Thyroid gland (tissue), 4 donors: ENCODE measurements at regions not wholly inside any gene's neighbourhood (a gene's known extent, or its start where the extent isn't known, plus 50 kb on each side); places are given as distances from the start of the nearest gene placed in this dataset.

Experiments used
- DNase-seq, 2 donors: peaks; one replicate each; pipeline ENCODE4 v3.0.0-alpha.2; 2019
- H3K27ac ChIP-seq, 3 donors: fragments of 200-600 bp; sonication (generic); 1 replicate in 2 of 3; 2 replicates in 1 of 3; pipeline ENCODE4 v1.5.1; 2016 to 2019; ENCODE audit warnings: mild to moderate bottlenecking in 1 of 3, moderate library complexity in 1 of 3
- H3K27me3 ChIP-seq: fragments of 200-600 bp; sonication (generic); one replicate; pipeline ENCODE4 v1.5.1; 2019
- H3K36me3 ChIP-seq, 2 donors: fragments of 200-600 bp; sonication (generic); one replicate each; pipeline ENCODE4 v1.5.1; 2016 to 2019
- H3K4me1 ChIP-seq, 2 donors: fragments of 200-600 bp; sonication (generic); one replicate each; pipeline ENCODE4 v1.5.1; 2017 to 2019
- H3K4me3 ChIP-seq, 3 donors: fragments of 200-600 bp; sonication (generic); replicated peaks in 1 of 3; 1 replicate in 2 of 3; 2 replicates in 1 of 3; pipeline ENCODE4 v1.5.1; 2016; ENCODE audit warnings: mild to moderate bottlenecking in 1 of 3
- H3K9me3 ChIP-seq: fragments of 200-600 bp; sonication (generic); one replicate; pipeline ENCODE4 v1.5.1; 2017
- POLR2A ChIP-seq, 2 donors: fragments of 450-650 bp; IDR thresholded peaks; one replicate each; pipeline ENCODE4 v1.6.1; 2017; ENCODE audit warnings: antibody characterized with exemption in 2 of 2, mild to moderate bottlenecking in 2 of 2, moderate library complexity in 1 of 2
- WGBS, 2 donors: methylation state at CpG; one replicate each; pipeline ENCODE4 v1.1.5; 2017; 5-methylcytosine and 5-hydroxymethylcytosine counted together
- intact Hi-C: fragments of 100-400 bp; cut with DNase I; formaldehyde crosslinking; loops from one replicate; pipeline ENCODE4 v1.15.1; 2023
- TF ChIP-seq, protein P1 (sequence below), 6 experiments: fragments of 200-600 bp in 3 of 6; fragments of 450-650 bp in 3 of 6; sonication (generic) in 3 of 6; IDR thresholded peaks; one replicate each; pipeline ENCODE4 v1.5.1; 2016 to 2019; ENCODE audit warnings: antibody characterized with exemption in 6 of 6, mild to moderate bottlenecking in 2 of 6, inconsistent platforms in 1 of 6, moderate library complexity in 1 of 6

DNA sequence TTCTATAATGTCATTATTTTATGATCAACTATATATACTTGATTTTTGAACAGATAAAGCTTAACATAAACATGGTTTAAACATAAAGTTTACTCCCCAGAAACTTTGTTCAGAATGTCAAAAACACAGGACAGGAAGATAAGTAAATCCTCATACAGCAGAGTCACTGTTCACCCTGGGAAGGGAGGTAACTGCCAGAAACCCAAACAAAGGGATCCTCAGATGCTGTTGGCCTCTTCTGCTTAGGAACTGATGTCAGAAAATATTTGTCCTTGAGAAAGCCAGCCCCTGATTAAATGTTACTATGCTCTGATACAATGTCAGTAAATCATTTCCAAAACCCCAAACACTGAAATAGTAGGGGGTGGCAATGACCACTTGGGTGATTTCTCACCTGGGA lies 185.3 kb downstream of the TJP1 start:
- DNase-seq, result no peak
- Histone ChIP-seq H3K36me3 (no peaks in the 10 kb centered on the region), H3K27ac (no peak overlapping the region), H3K4me1 (peaks cover 4 to 12% of the 10 kb centered on the region in 2 donors), H3K27me3 (no peaks in the 10 kb centered on the region), H3K4me3 (no peak overlapping the region), H3K9me3 (no peaks in the 10 kb centered on the region)
- intact Hi-C loops, result no loop called here
- TF ChIP-seq, protein P1, sequence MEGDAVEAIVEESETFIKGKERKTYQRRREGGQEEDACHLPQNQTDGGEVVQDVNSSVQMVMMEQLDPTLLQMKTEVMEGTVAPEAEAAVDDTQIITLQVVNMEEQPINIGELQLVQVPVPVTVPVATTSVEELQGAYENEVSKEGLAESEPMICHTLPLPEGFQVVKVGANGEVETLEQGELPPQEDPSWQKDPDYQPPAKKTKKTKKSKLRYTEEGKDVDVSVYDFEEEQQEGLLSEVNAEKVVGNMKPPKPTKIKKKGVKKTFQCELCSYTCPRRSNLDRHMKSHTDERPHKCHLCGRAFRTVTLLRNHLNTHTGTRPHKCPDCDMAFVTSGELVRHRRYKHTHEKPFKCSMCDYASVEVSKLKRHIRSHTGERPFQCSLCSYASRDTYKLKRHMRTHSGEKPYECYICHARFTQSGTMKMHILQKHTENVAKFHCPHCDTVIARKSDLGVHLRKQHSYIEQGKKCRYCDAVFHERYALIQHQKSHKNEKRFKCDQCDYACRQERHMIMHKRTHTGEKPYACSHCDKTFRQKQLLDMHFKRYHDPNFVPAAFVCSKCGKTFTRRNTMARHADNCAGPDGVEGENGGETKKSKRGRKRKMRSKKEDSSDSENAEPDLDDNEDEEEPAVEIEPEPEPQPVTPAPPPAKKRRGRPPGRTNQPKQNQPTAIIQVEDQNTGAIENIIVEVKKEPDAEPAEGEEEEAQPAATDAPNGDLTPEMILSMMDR (IDR thresholded peaks at IDR 0.05), result no peak
- TF ChIP-seq POLR2A (IDR thresholded peaks at IDR 0.05), result no peak

DNA sequence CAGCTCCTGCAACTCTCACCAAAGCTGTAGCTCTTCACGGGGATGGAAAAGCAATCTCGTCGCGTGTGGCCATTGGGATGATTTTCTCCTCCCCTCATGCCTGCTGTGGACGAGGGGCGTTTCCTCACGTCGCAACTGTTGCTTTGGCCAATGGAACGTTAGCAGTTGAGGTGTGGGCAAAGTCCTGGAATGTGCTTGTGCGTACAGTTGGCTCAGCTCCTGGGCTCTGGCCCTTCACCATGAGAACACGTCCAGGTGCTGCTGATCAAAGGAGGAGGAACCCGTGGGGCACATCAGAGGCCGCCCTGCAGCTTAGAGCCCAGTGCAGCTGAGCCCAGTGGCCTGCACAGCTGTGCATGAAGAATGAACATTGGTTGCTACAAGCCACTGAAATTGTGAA lies 186.1 kb downstream of the TJP1 start:
- TF ChIP-seq, protein P1 (IDR thresholded peaks at IDR 0.05), result no peak
- no peak for TF ChIP-seq POLR2A (IDR thresholded peaks at IDR 0.05)
- Histone ChIP-seq H3K27ac (peak overlapping the region in 1 of 3 donors; percentile 66), H3K4me3 (no peak overlapping the region), H3K4me1 (peaks cover 4 to 12% of the 10 kb centered on the region in 2 donors), H3K27me3 (no peaks in the 10 kb centered on the region), H3K9me3 (no peaks in the 10 kb centered on the region), H3K36me3 (no peaks in the 10 kb centered on the region)
- intact Hi-C loops, result no loop called here
- 25 to 44% methylated on average over 10 to 13 of the region's 13 CpGs for WGBS, 2 donors
- peak; percentile 90 to 92 for DNase-seq

DNA sequence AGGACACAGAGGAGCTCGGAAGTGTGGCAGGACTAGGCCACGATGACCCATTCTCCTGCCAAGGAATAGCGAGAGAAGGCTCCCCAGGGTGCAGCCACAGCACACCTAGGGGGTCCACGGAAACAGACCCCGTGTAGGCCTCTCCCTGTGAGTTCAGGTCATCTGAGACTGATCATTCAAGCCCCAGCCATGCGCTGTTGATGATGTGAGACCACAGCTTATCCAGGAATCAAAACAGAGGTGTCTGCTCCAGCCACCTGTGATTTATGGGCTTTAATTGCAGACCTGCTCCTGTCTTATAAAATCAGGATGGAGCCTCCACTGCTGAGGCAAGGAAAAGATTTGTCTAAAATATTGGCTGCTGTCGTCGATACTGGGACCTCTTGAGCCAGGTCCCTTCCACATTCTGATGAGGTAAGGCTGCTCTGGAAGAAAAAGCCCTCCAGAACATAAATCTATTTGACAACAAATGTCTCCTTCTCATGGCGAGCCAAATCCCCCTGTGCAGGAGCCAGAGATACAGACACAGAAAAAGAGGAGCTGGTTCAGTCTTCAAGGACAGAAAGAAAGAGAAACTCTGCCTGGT lies 186.7 kb downstream of the TJP1 start:
- 67 to 71% methylated on average over 6 to 9 of the region's 9 CpGs for WGBS, 2 donors

DNA sequence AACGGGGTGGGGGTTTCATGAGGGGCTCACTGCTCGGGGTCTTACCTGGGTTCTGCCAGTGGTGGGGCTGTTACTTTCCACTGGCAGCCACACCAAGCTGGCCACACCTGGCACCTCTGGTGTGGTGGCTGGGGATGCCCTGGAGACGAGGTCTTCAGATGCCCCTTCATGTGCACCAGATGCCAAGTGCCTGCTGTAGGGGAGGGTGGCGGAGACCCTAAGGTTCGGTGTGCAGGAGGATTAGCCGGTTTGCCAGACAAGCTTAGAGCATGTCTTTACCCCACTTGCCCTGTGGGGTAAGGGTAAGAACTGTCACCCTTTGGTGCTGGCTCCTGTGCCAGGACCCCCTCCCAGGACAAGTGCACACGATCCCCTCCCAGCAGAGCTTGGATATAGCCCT lies 188.3 kb downstream of the TJP1 start:
- TF ChIP-seq, protein P1 (IDR thresholded peaks at IDR 0.05), result no peak
- TF ChIP-seq POLR2A (IDR thresholded peaks at IDR 0.05), result no peak
- H3K9me3 ChIP-seq, result no peaks in the 10 kb centered on the region
- no peaks in the 10 kb centered on the region for H3K36me3 ChIP-seq
- no peak for DNase-seq
- intact Hi-C loops, result no loop called here
- H3K4me1 ChIP-seq, result peaks cover 4 to 12% of the 10 kb centered on the region in 2 donors
- no peaks in the 10 kb centered on the region for H3K27me3 ChIP-seq
- WGBS, 2 donors, result 88 to 93% methylated on average over 7 of the region's 7 CpGs
- no peak overlapping the region for H3K4me3 ChIP-seq
- H3K27ac ChIP-seq, result no peak overlapping the region

More for the DNA sequence above, 186.7 kb downstream of the TJP1 start:
- Histone ChIP-seq H3K27me3 (no peaks in the 10 kb centered on the region), H3K4me3 (no peak overlapping the region), H3K9me3 (no peaks in the 10 kb centered on the region), H3K4me1 (peaks cover 4 to 12% of the 10 kb centered on the region in 2 donors), H3K36me3 (no peaks in the 10 kb centered on the region), H3K27ac (peak overlapping the region in 1 of 3 donors; percentile 66)
- DNase-seq, result no peak
- intact Hi-C loops, result no loop called here
- TF ChIP-seq, protein P1 (IDR thresholded peaks at IDR 0.05), result no peak
- TF ChIP-seq POLR2A (IDR thresholded peaks at IDR 0.05), result no peak

DNA sequence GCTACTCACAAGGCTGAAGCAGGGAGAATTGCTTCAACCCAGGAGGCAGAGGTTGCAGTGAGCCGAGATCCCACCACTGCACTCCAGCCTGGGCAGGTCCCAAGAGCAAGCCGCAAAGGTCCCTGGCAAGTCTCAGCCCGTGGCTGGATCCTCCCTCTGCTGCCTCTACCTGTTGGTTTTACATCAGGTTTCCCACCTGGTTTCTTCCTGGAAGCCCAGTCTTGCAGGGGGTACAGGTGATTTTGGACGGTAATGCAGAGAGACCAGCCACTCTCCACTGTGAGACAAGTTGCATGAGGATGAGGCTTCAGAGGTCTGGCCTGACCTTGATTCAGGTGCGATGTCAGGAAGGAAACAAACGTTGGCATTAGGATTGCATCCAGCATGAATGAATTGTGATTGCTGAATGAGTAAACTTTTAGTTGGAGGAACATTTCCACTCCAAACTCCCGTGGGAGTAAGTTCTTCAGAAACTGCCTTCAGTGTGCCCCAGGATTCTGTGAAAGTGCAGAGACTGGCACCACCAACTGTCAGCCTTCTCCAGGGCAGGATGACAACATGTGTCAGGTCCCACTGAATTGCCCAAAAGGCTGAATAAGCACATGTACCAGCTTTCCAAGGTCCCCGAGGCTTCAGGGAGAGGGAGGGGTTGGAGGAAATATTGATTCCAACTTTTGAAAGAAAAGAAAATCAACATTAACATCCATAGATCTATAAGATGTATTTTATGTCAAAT lies 189.4 kb downstream of the TJP1 start:
- H3K27ac ChIP-seq, result no peak overlapping the region
- intact Hi-C loops, result no loop called here
- 78% methylated on average over 6 to 8 of the region's 8 CpGs for WGBS, 2 donors
- H3K27me3 ChIP-seq, result no peaks in the 10 kb centered on the region
- TF ChIP-seq, protein P1 (IDR thresholded peaks at IDR 0.05), result no peak
- no peak for TF ChIP-seq POLR2A (IDR thresholded peaks at IDR 0.05)
- no peaks in the 10 kb centered on the region for H3K36me3 ChIP-seq
- no peak overlapping the region for H3K4me3 ChIP-seq
- no peak for DNase-seq
- peaks cover under 1 to 5% of the 10 kb centered on the region in 2 donors for H3K4me1 ChIP-seq
- H3K9me3 ChIP-seq, result no peaks in the 10 kb centered on the region
